ENCODE measurements at regions not wholly inside any gene's neighbourhood (a gene's known extent, or its start where the extent isn't known, plus 50 kb on each side); places are given as distances from the start of the nearest gene placed in this dataset.

GRCh38 chr21:41681348-41681801, 85.5 kb downstream of the RIPK4 start:
- TF ChIP-seq RXRA (IDR thresholded peaks at IDR 0.05; ENCODE audit: insufficient read depth, low read depth, low read length) (no peak), EP300 (IDR thresholded peaks at IDR 0.05; ENCODE audit: borderline replicate concordance in 1 of 2, low read depth in 2 of 2, low read length in 2 of 2) (no peak), POLR2AphosphoS5 (IDR thresholded peaks at IDR 0.05; ENCODE audit: low read depth, low read length) (no peak), RFX5 (IDR thresholded peaks at IDR 0.05; ENCODE audit: borderline replicate concordance, low read depth, low read length) (no peak)

Measured in H1 (cell line).